ENCODE measurements at regions not wholly inside any gene's neighbourhood (a gene's known extent, or its start where the extent isn't known, plus 50 kb on each side); places are given as distances from the start of the nearest gene placed in this dataset.
A peak's percentile ranks its signal among the peaks of the same experiment; 100 is the strongest.
"Not testable (repeated sequence)": the region's sequence is repeated elsewhere in the genome, so short reads cannot be mapped to it uniquely, and the experiment has no call there.

DNA sequence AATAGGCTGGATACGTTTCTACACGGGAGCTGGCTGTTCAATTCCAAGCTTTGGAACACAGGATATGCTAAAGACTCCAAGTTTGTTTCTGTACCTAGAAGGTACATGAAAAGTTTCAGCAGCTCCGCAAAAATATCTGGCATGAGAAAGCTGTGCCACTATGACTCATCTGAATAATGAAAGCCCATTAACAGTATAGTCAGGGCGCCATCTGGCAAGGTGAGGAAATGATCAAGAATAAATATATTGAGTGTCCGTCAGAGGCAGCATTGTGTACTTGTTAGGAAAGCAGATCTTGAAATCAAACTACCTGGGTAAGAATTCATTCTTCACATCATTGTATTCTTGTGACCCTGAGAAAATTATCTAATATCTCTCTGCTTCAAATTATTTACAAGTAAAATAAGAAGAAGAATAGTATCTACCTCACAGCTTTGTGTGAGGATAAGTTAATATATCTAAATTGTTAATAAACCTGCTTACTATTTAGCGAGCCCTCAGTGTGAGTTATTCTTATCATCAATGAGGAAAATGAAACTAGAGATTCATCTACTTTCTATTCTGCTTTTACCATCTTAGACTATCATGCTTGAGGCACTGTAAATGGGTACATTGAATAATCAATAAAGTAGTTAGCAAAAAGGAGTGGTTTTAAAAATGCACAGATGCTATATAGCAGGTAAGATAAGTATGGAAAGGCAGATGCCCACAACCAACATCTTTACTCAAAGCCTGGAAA, 53.5 kb downstream of the FSCB start:
- Mint-ChIP-seq H3K36me3 (no peaks in the 10 kb centered on the region), H3K27ac (no peak overlapping the region), H3K4me3 (no peak overlapping the region), H3K27me3 (no peaks in the 10 kb centered on the region), H3K4me1 (no peaks in the 10 kb centered on the region), H3K9me3 (peaks cover 13% of the 10 kb centered on the region)
- no peak for ATAC-seq

GRCh38 chr14:44450232-44450631, 56.9 kb downstream of the FSCB start:
- H3K27ac Mint-ChIP-seq, H3K4me3 Mint-ChIP-seq, H3K4me1 Mint-ChIP-seq, H3K27me3 Mint-ChIP-seq, H3K9me3 Mint-ChIP-seq, H3K36me3 Mint-ChIP-seq, ATAC-seq: not testable (repeated sequence)

DNA sequence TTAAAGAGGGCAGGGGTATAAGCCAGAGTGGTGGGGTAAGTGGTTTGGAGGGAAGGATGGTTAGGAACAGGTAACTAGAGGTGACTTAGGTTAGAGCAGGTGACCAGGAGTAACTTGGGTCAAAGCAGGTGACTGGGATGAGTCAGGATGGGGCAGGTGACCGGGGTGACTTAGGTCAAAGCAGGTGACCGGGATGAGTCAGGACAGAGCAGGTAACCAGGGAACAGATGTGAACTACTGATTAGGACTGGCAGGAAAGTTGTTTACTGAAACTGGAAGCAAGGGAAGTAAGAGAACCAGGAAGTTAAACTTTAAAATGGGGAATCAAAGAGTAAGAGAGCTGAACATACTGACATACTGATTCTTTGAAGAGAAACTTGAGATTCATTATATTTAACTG, 57.4 kb downstream of the FSCB start:
- Mint-ChIP-seq H3K36me3 (no peaks in the 10 kb centered on the region), H3K27me3 (no peaks in the 10 kb centered on the region), H3K9me3 (peaks cover 7% of the 10 kb centered on the region), H3K4me1 (no peaks in the 10 kb centered on the region), H3K27ac (no peak overlapping the region), H3K4me3 (no peak overlapping the region)
- no peak for ATAC-seq

DNA sequence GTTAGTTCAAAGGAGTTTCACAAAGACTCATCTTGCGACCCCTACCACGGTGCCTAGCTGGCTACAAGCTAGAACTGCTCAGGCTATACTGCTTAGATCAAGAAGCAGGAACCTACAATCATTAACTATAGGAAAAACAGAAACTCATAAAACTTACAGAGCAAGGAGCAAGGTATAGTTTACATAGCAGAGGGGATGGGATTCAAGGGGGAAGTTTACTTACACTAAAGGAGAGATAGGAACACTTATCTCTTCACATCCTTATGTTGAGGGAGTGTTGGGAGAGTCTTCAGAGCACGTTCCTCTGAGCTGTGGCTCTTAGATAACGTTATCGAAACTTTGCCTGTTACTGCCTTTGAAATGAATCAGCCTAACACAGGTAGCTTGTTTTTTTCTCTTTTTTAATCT, 58.1 kb downstream of the FSCB start:
- no peak for ATAC-seq
- Mint-ChIP-seq H3K27ac (no peak overlapping the region), H3K36me3 (no peaks in the 10 kb centered on the region), H3K9me3 (peaks cover 7% of the 10 kb centered on the region), H3K4me3 (no peak overlapping the region), H3K27me3 (no peaks in the 10 kb centered on the region), H3K4me1 (no peaks in the 10 kb centered on the region)

- Mint-ChIP-seq H3K4me3 (no peak overlapping the region), H3K36me3 (no peaks in the 10 kb centered on the region), H3K27me3 (no peaks in the 10 kb centered on the region), H3K27ac (no peak overlapping the region), H3K9me3 (peaks cover 9% of the 10 kb centered on the region), H3K4me1 (no peaks in the 10 kb centered on the region)
- ATAC-seq, result no peak
Observed at GRCh38 chr14:44446965-44447364, 60.1 kb downstream of the FSCB start.

GRCh38 chr14:44444454-44444853, 62.6 kb downstream of the FSCB start:
- Mint-ChIP-seq H3K4me1 (no peaks in the 10 kb centered on the region), H3K27ac (no peak overlapping the region), H3K4me3 (no peak overlapping the region), H3K9me3 (peaks cover 9% of the 10 kb centered on the region), H3K36me3 (no peaks in the 10 kb centered on the region), H3K27me3 (no peaks in the 10 kb centered on the region)
- ATAC-seq, result no peak

DNA sequence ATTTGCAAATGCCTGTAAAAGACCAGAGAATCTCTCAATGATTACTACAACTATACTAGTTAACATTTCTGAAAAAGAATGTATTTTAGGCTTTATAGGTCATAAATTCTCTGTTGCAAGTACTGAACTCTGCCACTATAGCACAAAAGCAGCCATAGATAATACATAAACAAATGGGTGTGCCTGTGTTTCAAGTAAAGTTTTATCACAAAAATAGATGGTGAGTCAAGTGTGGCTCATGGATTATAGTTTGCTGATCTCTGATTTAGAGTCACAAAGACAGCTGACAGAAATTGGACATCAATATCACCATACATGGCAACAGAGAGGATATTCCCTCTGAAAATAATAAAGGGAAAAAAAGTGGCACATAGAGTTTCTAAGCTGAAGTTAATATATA, 68.1 kb downstream of the FSCB start:
- ATAC-seq, result no peak
- H3K36me3 Mint-ChIP-seq, result no peaks in the 10 kb centered on the region
- H3K27me3 Mint-ChIP-seq, result no peaks in the 10 kb centered on the region
- H3K27ac Mint-ChIP-seq, result no peak overlapping the region
- no peak overlapping the region for H3K4me3 Mint-ChIP-seq
- no peaks in the 10 kb centered on the region for H3K4me1 Mint-ChIP-seq
- H3K9me3 Mint-ChIP-seq, result peaks cover 5% of the 10 kb centered on the region

- H3K27ac Mint-ChIP-seq, result no peak overlapping the region
- H3K4me3 Mint-ChIP-seq, result no peak overlapping the region
- peaks cover 5% of the 10 kb centered on the region for H3K9me3 Mint-ChIP-seq
- H3K4me1 Mint-ChIP-seq, result no peaks in the 10 kb centered on the region
- no peaks in the 10 kb centered on the region for H3K36me3 Mint-ChIP-seq
- H3K27me3 Mint-ChIP-seq, result no peaks in the 10 kb centered on the region
- ATAC-seq, result no peak
Observed at GRCh38 chr14:44438221-44438620, 68.9 kb downstream of the FSCB start.

- H3K27ac Mint-ChIP-seq, result no peak overlapping the region
- no peak overlapping the region for H3K4me3 Mint-ChIP-seq
- H3K36me3 Mint-ChIP-seq, result no peaks in the 10 kb centered on the region
- H3K4me1 Mint-ChIP-seq, result no peaks in the 10 kb centered on the region
- peaks cover 3% of the 10 kb centered on the region for H3K9me3 Mint-ChIP-seq
- no peak for ATAC-seq
- H3K27me3 Mint-ChIP-seq, result no peaks in the 10 kb centered on the region
Observed at GRCh38 chr14:44436458-44436857, 70.6 kb downstream of the FSCB start.

DNA sequence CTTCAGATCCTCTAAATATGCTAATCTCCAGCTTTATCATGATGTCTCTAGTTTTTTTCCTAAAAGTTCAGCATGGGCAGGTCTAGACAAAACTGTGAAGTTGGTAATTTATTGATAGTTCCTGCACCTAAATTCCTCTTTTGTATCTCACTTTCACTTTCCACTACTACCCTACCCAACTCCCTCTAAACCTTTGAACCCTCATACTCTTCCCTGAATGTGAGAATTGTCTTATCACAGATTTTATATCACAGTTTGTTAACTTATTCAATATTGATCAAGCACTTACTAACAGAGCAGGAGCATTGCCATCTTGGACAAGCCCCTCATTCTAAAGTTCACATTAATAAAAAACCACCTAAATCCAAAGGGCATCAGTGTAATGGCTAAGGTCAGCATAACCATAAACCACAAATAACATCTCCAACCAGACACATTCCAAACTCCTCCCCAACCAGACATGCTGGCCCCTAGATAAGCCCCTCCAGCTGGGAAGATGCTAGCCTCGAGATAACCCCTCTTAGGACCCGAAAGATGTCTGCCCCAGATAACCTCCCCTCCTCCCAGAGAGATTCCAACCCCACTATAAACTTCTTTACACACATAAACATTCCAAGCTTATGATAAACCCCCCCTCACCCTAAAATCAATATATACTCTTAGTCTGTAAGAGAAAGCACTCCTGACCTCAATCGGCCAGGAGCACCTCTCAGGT, 78.7 kb downstream of the FSCB start:
- H3K27ac Mint-ChIP-seq, result no peak overlapping the region
- no peaks in the 10 kb centered on the region for H3K4me1 Mint-ChIP-seq
- no peaks in the 10 kb centered on the region for H3K36me3 Mint-ChIP-seq
- H3K9me3 Mint-ChIP-seq, result peaks cover 4% of the 10 kb centered on the region
- ATAC-seq, result no peak
- no peak overlapping the region for H3K4me3 Mint-ChIP-seq
- H3K27me3 Mint-ChIP-seq, result no peaks in the 10 kb centered on the region

DNA sequence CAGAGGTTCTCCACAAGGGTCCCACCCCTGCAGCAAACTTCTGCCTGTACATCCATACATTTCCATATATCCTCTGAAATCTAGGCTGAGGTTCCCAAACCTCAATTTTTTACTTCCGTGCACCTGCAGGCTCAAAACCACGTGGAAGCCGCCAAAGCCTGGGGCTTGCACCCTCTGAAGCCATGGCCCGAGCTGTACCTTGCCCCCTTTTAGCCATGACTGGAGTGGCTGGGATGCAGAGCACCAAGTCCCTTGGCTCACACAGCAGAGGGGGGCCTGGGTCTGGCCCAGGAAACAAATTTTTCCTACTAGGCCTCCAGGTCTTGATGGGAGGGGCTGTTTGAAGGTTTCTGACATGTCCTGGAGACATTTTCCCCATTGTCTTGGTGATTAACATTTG, 84.4 kb downstream of the FSCB start:
- no peak for ATAC-seq
- peaks cover 5% of the 10 kb centered on the region for H3K9me3 Mint-ChIP-seq
- H3K27ac Mint-ChIP-seq, result no peak overlapping the region
- no peaks in the 10 kb centered on the region for H3K4me1 Mint-ChIP-seq
- H3K4me3 Mint-ChIP-seq, result no peak overlapping the region
- H3K27me3 Mint-ChIP-seq, result no peaks in the 10 kb centered on the region
- H3K36me3 Mint-ChIP-seq, result no peaks in the 10 kb centered on the region

- Mint-ChIP-seq H3K4me3 (no peak overlapping the region), H3K4me1 (no peaks in the 10 kb centered on the region), H3K27me3 (no peaks in the 10 kb centered on the region), H3K9me3 (peaks cover 8% of the 10 kb centered on the region), H3K36me3 (no peaks in the 10 kb centered on the region), H3K27ac (no peak overlapping the region)
- ATAC-seq, result no peak
Observed at GRCh38 chr14:44420226-44420625, 86.9 kb downstream of the FSCB start.

DNA sequence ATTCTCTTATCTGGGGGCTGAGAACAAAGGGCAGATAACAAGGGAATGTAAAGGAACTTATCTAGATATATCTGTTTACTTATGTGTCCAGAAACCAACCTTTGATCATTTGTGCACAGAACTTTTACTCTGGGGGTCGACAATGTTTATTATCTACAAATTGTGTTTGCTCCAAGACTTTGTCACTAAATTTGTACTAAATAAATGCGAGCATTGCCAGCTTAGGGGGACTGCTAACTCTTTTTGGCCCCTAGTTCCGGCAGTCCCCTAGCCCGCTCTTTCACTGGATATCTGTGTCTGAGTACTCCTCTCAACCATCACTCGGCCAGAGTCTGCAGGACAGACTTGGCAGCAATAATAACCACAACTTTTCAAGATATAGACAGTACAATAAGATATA, 88.2 kb downstream of the FSCB start:
- peaks cover 8% of the 10 kb centered on the region for H3K9me3 Mint-ChIP-seq
- H3K27ac Mint-ChIP-seq, result no peak overlapping the region
- H3K36me3 Mint-ChIP-seq, result no peaks in the 10 kb centered on the region
- no peak for ATAC-seq
- H3K27me3 Mint-ChIP-seq, result no peaks in the 10 kb centered on the region
- no peaks in the 10 kb centered on the region for H3K4me1 Mint-ChIP-seq
- no peak overlapping the region for H3K4me3 Mint-ChIP-seq

- Mint-ChIP-seq H3K9me3 (peaks cover 8% of the 10 kb centered on the region), H3K27ac (no peak overlapping the region), H3K36me3 (no peaks in the 10 kb centered on the region), H3K4me3 (no peak overlapping the region), H3K27me3 (no peaks in the 10 kb centered on the region), H3K4me1 (no peaks in the 10 kb centered on the region)
- ATAC-seq, result no peak
Observed at GRCh38 chr14:44417809-44418208, 89.3 kb downstream of the FSCB start.

DNA sequence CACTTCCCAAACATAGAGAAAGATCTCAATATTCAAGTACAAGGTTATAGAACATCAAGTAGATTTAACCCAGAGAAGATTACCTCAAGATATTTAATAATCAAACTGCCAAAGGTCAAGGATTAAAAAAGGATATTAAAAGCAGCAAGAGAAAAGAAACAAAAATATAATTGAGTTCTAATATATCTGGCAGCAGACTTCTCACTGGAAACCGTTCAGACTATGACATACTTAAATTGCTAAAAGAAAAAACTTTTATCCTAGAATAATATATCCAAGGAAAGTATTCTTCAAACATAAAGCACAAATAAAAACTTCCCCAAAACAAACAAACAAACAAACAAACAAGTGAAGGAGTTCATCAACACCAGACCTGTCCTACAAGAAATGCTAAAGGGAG, 92.4 kb downstream of the FSCB start:
- Mint-ChIP-seq H3K4me1 (no peaks in the 10 kb centered on the region), H3K4me3 (no peak overlapping the region), H3K36me3 (no peaks in the 10 kb centered on the region), H3K27ac (no peak overlapping the region), H3K27me3 (no peaks in the 10 kb centered on the region), H3K9me3 (peaks cover 11% of the 10 kb centered on the region)
- ATAC-seq, result no peak

DNA sequence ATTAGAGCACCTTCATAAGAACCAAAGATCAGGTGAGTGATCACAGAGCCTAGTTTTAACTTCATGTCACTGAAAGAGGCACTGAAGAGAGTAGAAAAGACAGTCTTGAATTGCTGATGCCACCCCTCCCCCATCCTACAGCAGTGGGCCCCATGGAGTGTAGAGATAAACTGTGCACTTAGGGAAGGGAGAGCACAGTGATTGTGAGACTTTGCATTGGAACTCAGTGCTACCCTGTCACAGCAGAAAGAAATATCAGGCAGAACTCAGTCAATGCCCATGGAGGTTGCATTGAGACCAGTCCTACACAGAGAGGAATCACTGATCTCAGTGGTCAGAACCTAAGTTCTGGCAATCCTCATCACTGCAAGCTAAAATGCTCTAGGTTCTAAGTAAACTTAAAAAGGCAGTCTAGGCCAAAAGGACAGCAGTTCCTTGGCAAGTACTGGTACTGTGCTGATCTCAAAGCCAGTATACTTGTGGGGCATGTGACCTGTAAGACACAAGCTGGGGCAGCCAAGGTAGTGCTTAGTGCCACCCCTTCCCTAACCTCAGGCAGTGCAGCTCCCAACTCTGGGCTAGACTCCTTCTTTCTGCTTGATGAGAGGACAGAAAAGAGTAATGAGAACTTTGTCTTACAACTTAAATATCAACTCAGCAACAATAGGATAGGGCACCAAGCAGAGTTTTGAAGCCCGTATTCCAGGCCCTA, 94.1 kb downstream of the FSCB start:
- H3K27me3 Mint-ChIP-seq, result no peaks in the 10 kb centered on the region
- H3K27ac Mint-ChIP-seq, result no peak overlapping the region
- H3K36me3 Mint-ChIP-seq, result no peaks in the 10 kb centered on the region
- no peaks in the 10 kb centered on the region for H3K4me1 Mint-ChIP-seq
- peaks cover 6% of the 10 kb centered on the region for H3K9me3 Mint-ChIP-seq
- ATAC-seq, result peak; percentile 54
- H3K4me3 Mint-ChIP-seq, result no peak overlapping the region
